Parathyroid adenoma (tissue), 2 donors: ENCODE measurements at regions not wholly inside any gene's neighbourhood (a gene's known extent, or its start where the extent isn't known, plus 50 kb on each side); places are given as distances from the start of the nearest gene placed in this dataset.

Source experiments
- H2AFZ ChIP-seq: fragments of 300-600 bp; sonication (generic); one replicate; pipeline ENCODE4 v1.7.0; 2017; ENCODE audit warnings: antibody characterized with exemption, mild to moderate bottlenecking
- H3K27ac ChIP-seq: fragments of 300-600 bp; sonication (generic); one replicate; pipeline ENCODE4 v1.7.0; 2017
- H3K27me3 ChIP-seq: fragments of 300-600 bp; sonication (generic); one replicate; pipeline ENCODE4 v1.7.0; 2017; ENCODE audit warnings: low read length; ENCODE audit not compliant: control insufficient read depth, insufficient read depth
- H3K36me3 ChIP-seq: fragments of 300-600 bp; sonication (generic); one replicate; pipeline ENCODE4 v1.7.0; 2017; ENCODE audit warnings: low read length; ENCODE audit not compliant: control insufficient read depth, insufficient read depth
- H3K4me1 ChIP-seq: fragments of 300-600 bp; sonication (generic); one replicate; pipeline ENCODE4 v1.7.0; 2017; ENCODE audit warnings: control low read depth
- H3K4me2 ChIP-seq: fragments of 300-600 bp; sonication (generic); one replicate; pipeline ENCODE4 v1.7.0; 2017; ENCODE audit warnings: low read length
- H3K4me3 ChIP-seq: fragments of 300-600 bp; sonication (generic); one replicate; pipeline ENCODE4 v1.7.0; 2017; ENCODE audit warnings: low read depth, low read length
- H3K79me2 ChIP-seq: fragments of 300-600 bp; sonication (generic); one replicate; pipeline ENCODE4 v1.7.0; 2017; ENCODE audit warnings: control low read depth
- H3K9ac ChIP-seq: fragments of 300-600 bp; sonication (generic); one replicate; pipeline ENCODE4 v1.7.0; 2017; ENCODE audit warnings: mild to moderate bottlenecking
- H3K9me3 ChIP-seq: fragments of 300-600 bp; sonication (generic); one replicate; pipeline ENCODE4 v1.7.0; 2017; ENCODE audit warnings: low read length; ENCODE audit not compliant: control insufficient read depth
- CTCF ChIP-seq: fragments of 300-600 bp; sonication (generic); IDR thresholded peaks from one replicate; pipeline ENCODE4 v1.7.0; 2017; ENCODE audit warnings: antibody characterized with exemption, mild to moderate bottlenecking
- donor health status: primary hyperparathyroidism.

- TF ChIP-seq CTCF = no peak
- H3K9me3 ChIP-seq = no peaks in the 10 kb centered on the region
- H3K9ac ChIP-seq = no peak overlapping the region
- H3K36me3 ChIP-seq = no peaks in the 10 kb centered on the region
- no peak overlapping the region for H2AFZ ChIP-seq
- no peak overlapping the region for H3K4me3 ChIP-seq
- no peaks in the 10 kb centered on the region for H3K4me1 ChIP-seq
- H3K4me2 ChIP-seq = no peak overlapping the region
- H3K27me3 ChIP-seq = no peaks in the 10 kb centered on the region
- H3K27ac ChIP-seq = no peak overlapping the region
- no peaks in the 10 kb centered on the region for H3K79me2 ChIP-seq
Observed at GRCh38 chr10:125369382-125370326, 209.3 kb upstream of the CTBP2 start.

GRCh38 chr10:125368146-125368545, 207.8 kb upstream of the CTBP2 start:
- H3K79me2 ChIP-seq = no peaks in the 10 kb centered on the region
- no peaks in the 10 kb centered on the region for H3K36me3 ChIP-seq
- no peaks in the 10 kb centered on the region for H3K27me3 ChIP-seq
- H3K4me2 ChIP-seq = no peak overlapping the region
- no peak for TF ChIP-seq CTCF
- H3K9me3 ChIP-seq = no peaks in the 10 kb centered on the region
- no peaks in the 10 kb centered on the region for H3K4me1 ChIP-seq
- no peak overlapping the region for H3K9ac ChIP-seq
- no peak overlapping the region for H2AFZ ChIP-seq
- no peak overlapping the region for H3K27ac ChIP-seq
- H3K4me3 ChIP-seq = no peak overlapping the region

GRCh38 chr10:125363791-125364190, 203.4 kb upstream of the CTBP2 start:
- no peaks in the 10 kb centered on the region for H3K79me2 ChIP-seq
- H3K9me3 ChIP-seq = no peaks in the 10 kb centered on the region
- no peaks in the 10 kb centered on the region for H3K4me1 ChIP-seq
- H3K4me3 ChIP-seq = no peak overlapping the region
- no peaks in the 10 kb centered on the region for H3K27me3 ChIP-seq
- no peak overlapping the region for H3K9ac ChIP-seq
- TF ChIP-seq CTCF = no peak
- H3K27ac ChIP-seq = no peak overlapping the region
- no peak overlapping the region for H3K4me2 ChIP-seq
- H2AFZ ChIP-seq = no peak overlapping the region
- no peaks in the 10 kb centered on the region for H3K36me3 ChIP-seq

- no peaks in the 10 kb centered on the region for H3K36me3 ChIP-seq
- no peak overlapping the region for H3K4me3 ChIP-seq
- TF ChIP-seq CTCF = no peak
- no peak overlapping the region for H3K9ac ChIP-seq
- H3K27ac ChIP-seq = no peak overlapping the region
- no peaks in the 10 kb centered on the region for H3K4me1 ChIP-seq
- H3K9me3 ChIP-seq = no peaks in the 10 kb centered on the region
- H2AFZ ChIP-seq = no peak overlapping the region
- no peaks in the 10 kb centered on the region for H3K79me2 ChIP-seq
- H3K27me3 ChIP-seq = no peaks in the 10 kb centered on the region
- H3K4me2 ChIP-seq = no peak overlapping the region
Observed at GRCh38 chr10:125362950-125363349, 202.6 kb upstream of the CTBP2 start.

GRCh38 chr10:125359401-125359800, 199.0 kb upstream of the CTBP2 start:
- H3K4me3 ChIP-seq = no peak overlapping the region
- no peak overlapping the region for H3K9ac ChIP-seq

More at GRCh38 chr10:125359401-125359800, 199.0 kb upstream of the CTBP2 start:
- Histone ChIP-seq H3K36me3 (no peaks in the 10 kb centered on the region), H3K27me3 (no peaks in the 10 kb centered on the region), H3K79me2 (no peaks in the 10 kb centered on the region), H3K4me1 (no peaks in the 10 kb centered on the region), H3K4me2 (no peak overlapping the region), H3K27ac (no peak overlapping the region), H2AFZ (no peak overlapping the region), H3K9me3 (no peaks in the 10 kb centered on the region)
- no peak for TF ChIP-seq CTCF
